IMR-90 (cell line): ENCODE measurements at regions not wholly inside any gene's neighbourhood (a gene's known extent, or its start where the extent isn't known, plus 50 kb on each side); places are given as distances from the start of the nearest gene placed in this dataset.

ENCODE experiments used
- CEBPB ChIP-seq: IDR thresholded peaks from 2 replicates; pipeline ENCODE4 v1.6.1; 2012; ENCODE audit warnings: low read depth, low read length, improper control_type of control experiment
- CTCF ChIP-seq: conservative IDR thresholded peaks from 2 replicates; pipeline ENCODE4 v1.5.1; 2012; ENCODE audit warnings: mild to moderate bottlenecking, low read depth, low read length, improper control_type of control experiment
- FOS ChIP-seq: fragments of 150-350 bp; IDR thresholded peaks from 2 replicates; pipeline ENCODE4 v1.6.1; 2016; ENCODE audit warnings: low read depth, low read length
- MAFK ChIP-seq: IDR thresholded peaks from 2 replicates; pipeline ENCODE4 v1.6.1; 2012; ENCODE audit warnings: low read depth, low read length, improper control_type of control experiment
- MAZ ChIP-seq: IDR thresholded peaks from 2 replicates; pipeline ENCODE4 v1.6.1; 2012; ENCODE audit warnings: low read depth, mild to moderate bottlenecking, low read length, improper control_type of control experiment, moderate library complexity, borderline replicate concordance
- NFE2L2 ChIP-seq: fragments of 150-350 bp; IDR thresholded peaks from 2 replicates; pipeline ENCODE4 v1.6.1; 2016; ENCODE audit warnings: low read depth, mild to moderate bottlenecking, low read length
- POLR2A ChIP-seq: IDR thresholded peaks from 2 replicates; pipeline ENCODE4 v1.6.1; 2012; ENCODE audit warnings: mild to moderate bottlenecking, low read depth, low read length
- RAD21 ChIP-seq: IDR thresholded peaks from 2 replicates; pipeline ENCODE4 v1.6.1; 2012; ENCODE audit warnings: low read length, improper control_type of control experiment
- RCOR1 ChIP-seq: IDR thresholded peaks from 2 replicates; pipeline ENCODE4 v1.6.1; 2012; ENCODE audit warnings: mild to moderate bottlenecking, low read length, improper control_type of control experiment; ENCODE audit not compliant: insufficient replicate concordance
- USF2 ChIP-seq: fragments of 150-350 bp; IDR thresholded peaks from 2 replicates; pipeline ENCODE4 v1.6.1; 2017; ENCODE audit warnings: mild to moderate bottlenecking, antibody characterized with exemption, low read length, low read depth

GRCh38 chr6:96702626-96703025 lies 134.7 kb downstream of the GPR63 start:
- no peak for TF ChIP-seq CTCF
- no peak for TF ChIP-seq NFE2L2
- TF ChIP-seq FOS, result no peak
- no peak for TF ChIP-seq MAFK
- TF ChIP-seq RAD21, result no peak
- no peak for TF ChIP-seq CEBPB
- no peak for TF ChIP-seq POLR2A
- TF ChIP-seq USF2, result no peak
- no peak for TF ChIP-seq RCOR1
- TF ChIP-seq MAZ, result no peak
